HG02642 (cell line): ENCODE measurements at regions not wholly inside any gene's neighbourhood (a gene's known extent, or its start where the extent isn't known, plus 50 kb on each side); places are given as distances from the start of the nearest gene placed in this dataset.

Source experiments
- ATAC-seq: cut with Tn5 transposase; IDR thresholded peaks from one replicate; pipeline ENCODE4 v1.9.1; 2021; ENCODE audit warnings: mild to moderate bottlenecking; ENCODE audit not compliant: unreplicated experiment, poor library complexity

DNA sequence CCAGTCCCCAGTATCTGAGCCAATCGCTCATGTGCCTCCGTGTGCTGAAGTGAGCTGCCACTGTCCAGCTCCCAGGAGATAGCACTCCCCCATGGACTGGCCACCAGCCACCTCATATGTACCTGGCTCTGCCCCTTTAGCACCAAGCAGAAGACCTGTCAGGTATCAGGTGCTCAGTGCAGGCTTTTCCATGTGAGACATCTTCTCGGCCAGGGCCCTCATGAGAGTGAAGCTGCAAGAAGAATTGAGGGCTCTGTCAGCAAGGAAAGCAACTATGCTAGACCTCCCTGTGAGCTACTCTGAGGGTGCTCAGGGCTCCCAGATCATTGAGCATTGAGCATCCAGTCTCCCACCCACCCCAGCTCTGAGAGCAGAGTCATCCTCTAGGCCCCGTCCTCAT lies 264.2 kb upstream of the ADAMTS16 start:
- ATAC-seq: no peak

DNA sequence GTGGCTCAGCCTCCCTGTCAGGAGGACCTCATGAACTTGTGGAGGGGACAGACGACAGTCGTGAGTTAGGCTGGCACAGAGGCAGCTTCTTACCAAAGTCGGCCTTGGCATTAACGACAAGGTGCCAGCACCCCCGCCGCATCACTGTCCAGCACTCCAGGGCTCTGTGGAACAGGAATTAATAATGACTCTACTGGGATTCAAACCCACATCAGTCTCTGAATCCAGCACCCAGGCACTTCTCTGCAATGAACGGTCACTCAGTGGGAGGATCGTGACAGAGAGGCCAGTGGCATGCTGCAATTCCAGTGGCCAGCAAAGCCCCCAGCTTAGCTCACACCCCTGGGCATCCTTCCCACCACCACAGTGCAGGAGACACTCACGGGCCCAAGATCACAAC lies 263.3 kb upstream of the ADAMTS16 start:
- ATAC-seq: no peak

DNA sequence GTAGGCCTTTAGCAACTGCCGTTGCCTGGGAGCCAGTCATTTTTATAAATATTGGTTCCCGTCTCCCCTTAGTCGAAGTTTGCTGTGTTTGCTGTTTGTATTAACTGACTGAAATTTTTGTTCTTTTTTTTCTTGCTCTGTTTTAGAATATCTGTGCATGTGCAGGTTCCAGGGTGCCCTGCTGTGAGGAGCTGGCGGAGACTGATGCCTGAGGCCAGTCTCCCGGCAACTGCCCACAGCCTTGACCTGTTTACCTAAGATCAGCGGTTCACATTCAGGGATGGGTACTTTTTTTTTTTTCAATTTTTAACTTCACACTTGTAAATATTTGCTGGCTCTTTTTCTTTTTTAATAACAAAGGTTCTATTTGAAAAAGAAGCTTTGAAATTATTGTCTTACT lies 262.6 kb upstream of the ADAMTS16 start:
- no peak for ATAC-seq

DNA sequence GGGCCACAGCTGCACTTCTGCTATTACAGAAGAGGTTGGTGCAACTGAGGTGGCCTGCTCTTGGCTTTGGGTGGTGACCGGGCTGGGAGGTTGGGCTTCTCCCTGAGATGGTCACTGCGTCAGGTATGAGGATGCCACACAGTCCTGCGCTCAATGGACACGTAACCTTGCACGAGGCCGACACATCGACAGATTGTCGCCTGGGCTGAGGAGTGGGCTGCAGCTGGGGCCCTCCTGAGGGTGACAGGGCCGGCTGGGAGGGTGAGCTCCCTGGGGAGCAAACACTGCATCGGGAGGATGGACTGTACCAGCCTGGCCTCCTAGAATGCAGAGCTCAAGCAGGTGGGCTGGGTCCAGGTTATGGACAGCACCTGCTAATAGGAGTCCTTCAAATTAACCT lies 261.1 kb upstream of the ADAMTS16 start:
- no peak for ATAC-seq

DNA sequence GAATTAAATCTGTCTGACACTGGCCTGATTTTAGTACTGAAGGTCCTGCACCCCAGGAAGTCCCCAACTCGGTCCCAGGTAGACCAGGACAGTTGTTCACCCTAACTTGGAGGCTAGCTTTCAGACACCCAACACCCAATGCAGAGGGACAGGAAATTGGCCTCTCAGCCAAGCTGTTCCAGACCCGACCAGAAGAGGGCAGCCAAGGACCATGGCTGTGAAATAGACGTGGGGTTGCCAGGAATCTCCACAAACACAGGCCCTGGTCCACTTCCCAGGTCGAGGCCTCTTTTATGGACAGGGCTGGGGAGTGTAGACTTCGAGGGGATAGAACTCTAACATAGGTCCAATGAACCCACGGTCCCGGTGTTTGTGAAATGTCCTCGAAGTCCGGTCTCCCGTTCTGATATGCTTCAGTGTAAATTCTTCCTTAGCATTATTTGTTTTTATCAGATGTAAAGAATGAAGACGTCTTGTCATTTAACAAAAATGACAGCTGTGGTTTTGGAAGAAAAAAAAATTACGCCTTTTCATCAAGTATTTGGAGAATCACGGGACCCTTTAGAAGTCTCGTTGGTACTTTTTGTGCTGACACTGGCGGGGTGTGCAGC lies 260.3 kb upstream of the ADAMTS16 start:
- peak; percentile 85 for ATAC-seq

DNA sequence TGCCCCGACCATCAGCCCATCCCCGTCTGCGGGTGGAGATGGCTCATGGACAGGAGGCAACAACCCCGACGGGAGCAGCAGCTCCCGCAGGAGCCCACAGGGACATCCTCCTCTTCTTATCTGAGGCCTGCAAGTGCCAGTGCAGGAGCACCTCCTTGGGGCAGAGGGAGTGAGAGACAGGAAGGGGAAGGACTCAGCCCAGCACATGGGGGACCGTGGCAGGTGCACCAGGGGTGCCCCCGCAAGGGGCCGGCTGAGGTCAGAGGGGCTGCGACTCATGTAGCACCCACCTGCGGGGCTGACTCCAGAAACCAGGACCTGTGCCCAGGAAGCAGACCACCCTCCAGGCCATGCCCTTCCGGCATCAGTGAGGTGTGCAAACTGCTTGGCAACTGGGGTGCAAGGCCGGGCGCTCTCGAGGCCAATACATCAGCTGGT lies 259.8 kb upstream of the ADAMTS16 start:
- ATAC-seq: no peak

DNA sequence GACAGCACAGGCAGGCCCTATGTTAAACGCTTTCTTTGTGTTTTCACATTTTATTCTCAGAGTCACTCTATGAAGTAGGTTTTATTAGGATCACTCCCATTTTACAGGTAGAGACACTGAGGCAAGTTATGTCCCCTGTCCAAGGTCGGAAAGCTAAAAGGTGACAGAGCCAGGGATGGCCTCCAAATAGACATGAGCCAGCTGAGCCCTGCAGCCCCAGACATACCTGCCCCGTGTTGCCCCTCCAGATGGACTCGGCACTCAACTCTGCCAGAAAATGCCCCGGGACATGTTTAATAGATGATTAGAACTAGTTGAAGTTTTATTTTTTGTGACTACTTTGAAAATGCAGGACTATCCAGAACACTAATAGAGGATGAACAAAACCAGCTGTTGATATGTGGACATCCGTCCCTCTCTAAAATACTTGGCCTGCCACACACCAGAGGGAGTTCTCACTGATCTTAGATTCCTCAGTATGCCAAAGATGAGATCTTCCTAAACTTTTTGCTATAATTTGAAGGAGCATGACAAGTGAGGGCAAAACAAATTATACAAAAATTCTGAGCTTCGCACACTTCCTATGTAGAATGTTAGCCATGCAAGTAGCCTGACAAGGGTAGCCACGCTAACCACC lies 258.6 kb upstream of the ADAMTS16 start:
- no peak for ATAC-seq

DNA sequence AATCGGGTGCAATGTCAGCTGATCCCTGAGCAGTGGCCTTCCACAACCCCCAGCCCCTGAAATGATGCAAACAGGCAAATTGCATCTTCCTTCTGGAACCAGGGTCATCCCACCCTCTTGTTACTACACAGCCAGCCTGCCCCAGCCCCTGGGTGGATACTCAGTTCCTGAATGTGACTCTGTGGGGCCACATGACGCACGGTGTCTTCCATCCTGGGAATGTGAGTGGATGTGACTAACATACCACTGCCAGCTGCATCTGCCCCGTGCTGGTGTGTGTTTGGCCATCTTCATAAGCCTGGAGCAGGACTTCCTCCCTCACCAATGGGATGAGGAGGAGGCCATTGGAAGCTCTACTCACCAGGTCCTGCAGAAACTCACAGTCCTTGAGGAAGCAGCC lies 257.9 kb upstream of the ADAMTS16 start:
- no peak for ATAC-seq

DNA sequence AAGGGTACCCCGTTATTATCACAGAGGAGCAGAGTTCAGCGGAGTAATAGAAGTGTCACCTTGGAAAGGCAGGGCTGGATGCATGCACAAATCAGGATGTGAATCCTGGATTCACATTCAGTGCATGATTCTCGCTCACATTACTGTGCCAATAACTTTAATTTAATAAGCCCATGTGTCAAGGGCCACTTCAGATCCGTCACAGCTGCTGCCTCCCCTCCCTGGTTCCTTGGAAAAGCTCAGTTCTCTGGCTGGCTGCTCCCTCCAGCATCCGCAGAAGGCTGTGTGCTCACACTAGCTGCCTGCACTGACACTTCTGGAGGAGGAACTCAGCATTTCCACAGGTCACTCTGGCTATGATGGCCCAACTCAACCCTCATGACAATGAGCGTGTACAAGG lies 256.8 kb upstream of the ADAMTS16 start:
- no peak for ATAC-seq

DNA sequence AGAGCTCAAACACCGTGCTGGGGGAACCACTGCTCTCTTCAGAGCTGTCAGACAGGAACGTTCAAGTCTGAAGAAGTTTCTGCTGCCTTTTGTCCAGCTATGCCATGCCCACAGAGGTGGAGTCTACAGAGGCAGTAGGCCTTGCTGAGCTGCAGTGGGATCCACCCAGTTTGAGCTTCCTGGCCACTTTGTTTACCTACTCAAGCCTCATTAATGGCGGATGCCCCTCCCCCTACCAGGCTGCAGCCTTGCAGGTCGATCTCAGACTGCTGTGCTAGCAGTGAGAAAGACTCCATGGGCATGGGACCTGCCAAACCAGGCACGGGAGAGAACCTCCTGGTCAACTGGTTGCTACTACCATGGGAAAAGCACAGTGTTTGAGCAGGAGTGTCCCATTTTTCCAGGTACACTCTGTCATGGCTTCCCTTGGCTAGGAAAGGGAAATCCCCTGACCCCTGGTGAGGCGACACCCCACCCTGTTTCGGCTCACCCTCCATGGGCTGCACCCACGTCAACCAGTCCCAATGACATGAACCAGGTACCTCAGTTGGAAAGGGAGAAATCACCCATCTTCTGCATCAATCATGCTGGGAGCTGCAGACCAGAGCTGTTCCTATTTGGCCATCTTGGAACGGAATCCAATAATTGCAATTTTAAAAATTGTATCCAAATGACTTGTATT lies 246.9 kb upstream of the ADAMTS16 start:
- ATAC-seq: no peak

DNA sequence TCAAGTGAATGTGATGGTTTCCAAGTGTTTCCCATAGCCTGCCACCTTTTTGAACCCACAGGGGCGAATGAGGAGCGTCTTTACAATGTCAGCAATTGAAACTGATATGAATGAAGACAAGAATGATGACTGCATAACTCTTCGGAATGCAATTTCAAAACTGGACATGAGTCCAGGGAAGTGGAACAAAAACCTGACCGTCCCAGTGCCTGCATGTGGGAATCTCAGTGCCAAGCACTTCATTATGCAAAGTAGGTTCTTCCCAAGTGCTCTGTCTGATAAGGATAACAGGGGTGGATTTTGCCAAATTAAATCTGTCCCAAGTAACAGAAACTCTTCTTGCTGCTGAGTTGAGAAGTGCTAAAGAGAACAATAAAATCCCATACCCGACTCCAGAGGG lies 243.8 kb upstream of the ADAMTS16 start:
- ATAC-seq: no peak

DNA sequence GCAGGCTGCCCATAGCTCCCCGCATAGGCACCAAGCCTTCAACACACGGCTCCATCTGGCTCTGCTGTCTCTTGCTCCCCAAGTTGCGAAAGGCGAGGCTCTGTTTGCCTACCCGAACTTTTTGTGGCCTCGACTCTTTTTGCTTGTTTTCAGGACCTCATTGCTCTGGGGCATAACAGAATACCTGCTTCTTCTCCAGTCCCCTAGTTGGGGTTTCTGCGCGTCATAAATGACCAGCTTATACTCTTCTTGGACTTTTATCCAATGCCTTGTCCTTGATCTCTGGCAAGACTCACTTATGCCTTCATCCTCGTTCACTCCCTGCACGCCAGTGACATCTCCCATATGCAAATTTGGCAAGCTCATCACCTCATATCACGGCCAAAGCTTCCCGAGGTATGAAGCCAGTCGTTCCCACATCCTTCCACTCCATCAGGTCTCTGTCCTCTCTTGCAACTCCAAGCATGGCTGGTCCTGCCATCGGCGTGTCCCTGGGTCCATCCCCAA lies 238.8 kb upstream of the ADAMTS16 start:
- ATAC-seq: no peak

DNA sequence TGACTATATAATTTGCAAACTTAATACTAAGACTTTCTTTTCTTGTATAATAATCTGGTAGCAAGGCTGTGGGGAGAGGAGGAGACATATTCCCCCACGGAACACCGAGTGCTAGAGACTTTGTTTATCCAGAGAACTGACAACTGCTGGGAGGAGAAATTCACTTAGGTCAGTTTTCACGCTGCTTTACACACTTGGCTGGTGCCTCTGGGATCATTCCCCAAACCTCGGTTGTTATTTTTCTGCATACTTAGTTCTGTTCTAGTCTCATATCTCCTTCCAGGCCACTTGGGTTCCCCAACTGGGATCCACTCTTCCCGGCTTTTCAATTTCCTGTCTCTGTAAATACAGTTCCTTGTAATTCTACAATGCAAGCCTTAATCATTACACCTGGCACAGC lies 238.2 kb upstream of the ADAMTS16 start:
- no peak for ATAC-seq

DNA sequence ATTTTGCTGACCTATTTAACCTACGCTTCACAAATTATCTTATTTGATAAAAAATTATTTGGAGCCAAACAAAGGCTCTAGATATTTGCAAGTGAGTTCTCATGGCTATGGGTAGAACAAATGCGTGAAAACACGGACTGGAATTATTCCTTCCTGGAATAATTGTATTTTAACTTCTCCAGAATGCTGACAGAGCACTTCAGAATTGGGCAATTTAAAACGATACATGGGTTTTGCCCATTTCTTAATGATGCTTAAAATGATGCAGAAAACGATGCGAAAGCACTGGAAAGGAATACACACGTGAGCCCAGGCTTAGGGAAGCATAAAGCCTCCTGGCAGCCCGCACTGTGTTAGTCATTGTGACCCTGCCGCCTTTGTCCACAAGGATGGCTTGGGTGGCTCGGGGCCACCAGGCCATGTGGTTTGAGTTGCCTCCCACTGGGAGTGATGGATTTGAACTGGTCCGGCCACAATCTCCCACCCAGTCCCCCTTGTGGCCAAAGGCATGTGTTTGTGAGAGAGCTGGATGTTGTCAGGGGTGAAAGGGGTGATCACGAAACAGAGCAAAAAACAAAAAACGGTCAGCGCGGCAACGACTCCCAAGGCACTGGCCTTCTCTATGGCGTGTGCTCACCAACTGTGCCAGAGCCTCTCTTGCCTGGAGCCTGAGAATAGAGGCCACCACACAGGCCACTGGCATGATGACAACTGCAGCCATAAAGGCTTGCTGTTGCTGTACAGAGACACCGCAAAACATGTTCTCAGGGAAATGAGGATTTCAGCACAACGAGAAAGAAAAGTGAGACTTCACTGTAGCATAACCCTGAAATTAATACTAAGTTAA lies 234.2 kb upstream of the ADAMTS16 start:
- ATAC-seq: no peak

DNA sequence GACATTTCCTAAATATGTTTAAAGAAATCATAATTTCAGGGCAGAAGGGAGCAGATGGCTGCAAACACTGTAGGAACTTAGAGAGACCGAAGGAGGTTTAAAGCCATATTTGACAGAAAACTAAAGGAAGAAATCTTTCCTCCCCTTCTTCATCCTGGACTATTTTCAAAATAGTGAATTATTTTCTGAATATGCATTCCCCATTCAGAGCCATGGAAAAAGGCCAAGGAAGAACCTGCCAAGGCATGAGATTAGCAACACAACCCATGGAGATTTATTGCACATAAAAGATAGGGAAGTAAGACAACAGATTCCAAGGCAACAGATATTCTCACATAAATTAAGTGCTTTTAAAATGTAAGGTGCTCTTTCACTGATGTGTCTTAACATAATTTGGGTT lies 233.3 kb upstream of the ADAMTS16 start:
- no peak for ATAC-seq

DNA sequence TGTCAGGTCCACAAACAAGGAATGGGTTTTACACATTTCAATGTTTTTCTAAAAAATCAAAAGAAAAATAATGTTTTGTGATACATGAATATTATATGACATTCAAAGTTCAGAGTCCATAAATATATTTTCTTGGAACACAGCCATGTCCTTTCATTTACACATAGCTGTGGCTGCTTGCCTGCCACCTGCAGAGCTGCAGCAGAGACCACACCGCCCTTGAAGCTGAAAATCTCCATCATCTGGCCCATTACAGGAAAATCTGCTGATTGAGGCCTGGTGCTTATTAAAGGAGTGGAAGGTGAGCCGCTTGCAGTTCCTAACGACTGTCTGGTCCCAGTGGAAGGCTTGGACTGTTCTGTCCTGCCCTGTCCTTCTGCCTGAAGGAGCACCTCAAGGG lies 232.6 kb upstream of the ADAMTS16 start:
- ATAC-seq: no peak

DNA sequence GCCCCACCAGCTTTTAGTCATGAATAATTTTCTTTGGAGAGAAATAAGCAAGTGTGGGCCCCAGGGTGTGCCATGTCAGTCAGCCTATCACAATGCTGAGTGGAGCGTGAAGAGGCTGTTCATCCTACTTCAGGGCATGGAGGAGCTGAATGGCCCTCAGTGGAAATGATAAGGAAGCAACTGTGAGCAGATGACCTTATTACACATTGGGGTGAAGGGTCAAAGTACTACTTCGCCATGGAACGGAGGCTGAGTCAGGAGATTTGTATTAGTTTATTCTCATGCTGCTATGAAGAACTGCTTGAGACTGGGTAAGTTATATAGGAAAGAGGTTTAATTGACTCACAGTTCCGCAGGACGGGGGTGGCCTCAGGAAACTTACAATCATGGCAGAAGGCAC lies 231.0 kb upstream of the ADAMTS16 start:
- no peak for ATAC-seq

DNA sequence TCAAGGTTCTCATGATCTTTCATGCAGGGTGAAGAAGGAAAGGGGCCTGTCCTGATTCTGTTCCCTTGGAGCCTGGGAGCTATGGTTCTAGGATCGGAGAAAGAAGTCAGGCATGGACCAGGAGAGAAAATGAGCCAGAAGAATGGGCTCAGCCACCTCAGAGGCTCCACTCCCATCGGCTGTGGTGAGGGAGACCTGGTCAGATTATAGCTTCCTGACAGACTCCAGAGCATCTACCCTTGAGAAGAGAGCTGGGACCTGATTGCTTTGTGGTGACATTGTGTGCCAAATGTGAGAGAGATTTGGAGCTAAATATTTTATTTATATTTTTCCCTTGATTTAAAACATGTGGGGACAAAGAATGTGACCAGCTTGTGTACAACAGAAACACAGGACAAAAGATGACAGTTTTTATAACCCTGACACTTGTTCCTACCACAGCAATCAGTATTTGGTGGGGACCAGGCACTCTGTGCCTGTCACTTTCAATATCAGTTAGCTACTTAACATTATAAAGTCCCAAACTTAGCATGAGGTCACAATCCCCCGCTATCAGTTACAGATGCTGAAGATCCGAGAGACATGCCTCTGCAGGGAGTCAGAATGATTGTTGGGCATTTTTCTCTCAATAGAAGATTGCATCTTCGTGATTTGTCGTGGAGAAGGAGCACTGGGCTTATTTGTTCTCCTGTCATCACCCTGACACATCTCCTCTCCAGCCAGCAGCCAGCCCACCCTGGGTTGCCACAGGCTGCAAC lies 228.3 kb upstream of the ADAMTS16 start:
- no peak for ATAC-seq

DNA sequence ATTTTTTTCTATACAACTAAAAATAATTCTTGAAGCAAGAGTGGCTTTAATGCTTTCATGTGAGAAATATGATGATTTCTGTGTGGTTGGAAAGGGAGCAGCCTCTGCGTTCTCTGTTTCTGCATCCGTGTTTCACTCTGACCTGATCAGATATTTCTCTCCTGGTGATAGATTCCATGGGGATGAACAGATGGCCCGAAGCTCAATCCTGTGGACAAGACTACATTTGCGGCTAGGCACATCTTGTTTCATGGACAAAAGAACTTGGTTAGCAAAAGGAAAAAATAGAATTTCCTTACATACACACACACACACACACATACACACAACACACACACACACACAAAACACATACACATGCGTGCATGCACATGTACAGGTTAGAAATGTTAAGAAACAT lies 218.2 kb upstream of the ADAMTS16 start:
- ATAC-seq: no peak

DNA sequence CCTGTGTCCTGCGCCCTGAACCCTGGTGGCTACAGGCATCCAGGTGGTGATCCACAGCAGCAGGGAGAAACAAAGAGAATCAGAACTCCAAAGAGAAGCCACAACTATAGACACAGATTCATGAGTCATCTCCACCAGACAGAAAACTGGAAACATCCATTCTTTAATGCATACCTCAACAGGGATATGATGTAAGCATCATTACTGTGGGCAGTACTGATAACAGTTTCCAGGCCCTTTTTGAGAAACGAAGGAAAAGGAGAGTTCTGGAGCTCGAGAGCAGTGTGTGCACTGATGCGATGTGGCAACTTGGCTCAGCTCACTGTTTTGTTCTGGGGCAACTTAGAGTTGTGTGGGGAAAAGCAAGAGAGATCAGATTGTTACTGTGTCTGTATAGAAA lies 215.6 kb upstream of the ADAMTS16 start:
- ATAC-seq: no peak
